ENCODE measurements at regions not wholly inside any gene's neighbourhood (a gene's known extent, or its start where the extent isn't known, plus 50 kb on each side); places are given as distances from the start of the nearest gene placed in this dataset.
"Not testable (repeated sequence)": the region's sequence is repeated elsewhere in the genome, so short reads cannot be mapped to it uniquely, and the experiment has no call there.

- Histone ChIP-seq H3K36me3 (no peaks in the 10 kb centered on the region), H3K4me3 (no peak overlapping the region), H3K4me1 (replicated peaks) (no peaks in the 10 kb centered on the region), H3K9me3 (no peaks in the 10 kb centered on the region), H3K27ac (no peak overlapping the region), H3K27me3 (replicated peaks; ENCODE audit: insufficient read depth) (no peaks in the 10 kb centered on the region)
- WGBS: 91% methylated on average over 4 of the region's 4 CpGs
- intact Hi-C loops (cut with DNase I): no loop called here
- TF ChIP-seq POLR2AphosphoS5 (IDR thresholded peaks at IDR 0.05) (no peak), POLR2A (IDR thresholded peaks at IDR 0.05) (no peak), CTCF (IDR thresholded peaks at IDR 0.05) (no peak)
- DNase-seq (ENCODE audit: low spot score): no peak
These were observed 355.0 kb downstream of the KIF2B start for GRCh38 chr17:54177606-54178308.

GRCh38 chr17:54180950-54181349, 358.2 kb downstream of the KIF2B start:
- H3K4me1 ChIP-seq (replicated peaks): no peaks in the 10 kb centered on the region
- intact Hi-C loops (cut with DNase I): no loop called here
- DNase-seq (ENCODE audit: low spot score): no peak
- 43% methylated on average over 4 of the region's 4 CpGs for WGBS
- H3K4me3 ChIP-seq: no peak overlapping the region
- H3K27me3 ChIP-seq (replicated peaks; ENCODE audit: insufficient read depth): no peaks in the 10 kb centered on the region
- no peaks in the 10 kb centered on the region for H3K9me3 ChIP-seq
- no peaks in the 10 kb centered on the region for H3K36me3 ChIP-seq
- TF ChIP-seq POLR2A (IDR thresholded peaks at IDR 0.05): no peak
- no peak for TF ChIP-seq POLR2AphosphoS5 (IDR thresholded peaks at IDR 0.05)
- TF ChIP-seq CTCF (IDR thresholded peaks at IDR 0.05): no peak
- no peak overlapping the region for H3K27ac ChIP-seq

- no peak for DNase-seq (ENCODE audit: low spot score)
- no peak overlapping the region for H3K4me3 ChIP-seq
- TF ChIP-seq POLR2A (IDR thresholded peaks at IDR 0.05): no peak
- no peak for TF ChIP-seq POLR2AphosphoS5 (IDR thresholded peaks at IDR 0.05)
- TF ChIP-seq CTCF (IDR thresholded peaks at IDR 0.05): no peak
- H3K4me1 ChIP-seq (replicated peaks): no peaks in the 10 kb centered on the region
- WGBS: 97% methylated on average over 1 of the region's 1 CpG
- intact Hi-C loops (cut with DNase I): no loop called here
- H3K27ac ChIP-seq: no peak overlapping the region
- no peaks in the 10 kb centered on the region for H3K9me3 ChIP-seq
- no peaks in the 10 kb centered on the region for H3K27me3 ChIP-seq (replicated peaks; ENCODE audit: insufficient read depth)
- H3K36me3 ChIP-seq: no peaks in the 10 kb centered on the region
These were observed 368.5 kb downstream of the KIF2B start for GRCh38 chr17:54191261-54191660.

GRCh38 chr17:54194268-54194667, 371.5 kb downstream of the KIF2B start:
- no peaks in the 10 kb centered on the region for H3K27me3 ChIP-seq (replicated peaks; ENCODE audit: insufficient read depth)
- no peaks in the 10 kb centered on the region for H3K9me3 ChIP-seq
- H3K27ac ChIP-seq: no peak overlapping the region
- no peaks in the 10 kb centered on the region for H3K36me3 ChIP-seq
- WGBS: 65% methylated on average over 1 of the region's 1 CpG
- intact Hi-C loops (cut with DNase I): no loop called here
- no peaks in the 10 kb centered on the region for H3K4me1 ChIP-seq (replicated peaks)
- DNase-seq (ENCODE audit: low spot score): no peak
- TF ChIP-seq POLR2A (IDR thresholded peaks at IDR 0.05): no peak
- TF ChIP-seq CTCF (IDR thresholded peaks at IDR 0.05): no peak
- no peak overlapping the region for H3K4me3 ChIP-seq

- TF ChIP-seq POLR2AphosphoS5 (IDR thresholded peaks at IDR 0.05) (no peak), POLR2A (IDR thresholded peaks at IDR 0.05) (no peak), CTCF (IDR thresholded peaks at IDR 0.05) (no peak)
- Histone ChIP-seq H3K9me3 (no peaks in the 10 kb centered on the region), H3K36me3 (no peaks in the 10 kb centered on the region), H3K27me3 (replicated peaks; ENCODE audit: insufficient read depth) (no peaks in the 10 kb centered on the region), H3K4me1 (replicated peaks) (no peaks in the 10 kb centered on the region), H3K4me3 (no peak overlapping the region), H3K27ac (no peak overlapping the region)
- no peak for DNase-seq (ENCODE audit: low spot score)
- 92% methylated on average over 3 of the region's 3 CpGs for WGBS
- intact Hi-C loops (cut with DNase I): no loop called here
These were observed 374.0 kb downstream of the KIF2B start for GRCh38 chr17:54196751-54197150.

- H3K9me3 ChIP-seq; H3K27ac ChIP-seq; H3K4me1 ChIP-seq (replicated peaks); DNase-seq (ENCODE audit: low spot score); intact Hi-C loops (cut with DNase I); H3K27me3 ChIP-seq (replicated peaks; ENCODE audit: insufficient read depth); H3K36me3 ChIP-seq; H3K4me3 ChIP-seq: not testable (repeated sequence)
- no CpG with 5 or more reads among the region's 2 CpGs for WGBS
These were observed 378.7 kb downstream of the KIF2B start for GRCh38 chr17:54201380-54201779.

Data from prostate gland (tissue), 2 donors.